Coronary artery (tissue), 2 donors: ENCODE measurements at regions not wholly inside any gene's neighbourhood (a gene's known extent, or its start where the extent isn't known, plus 50 kb on each side); places are given as distances from the start of the nearest gene placed in this dataset.

Experiments used
- DNase-seq: peaks from one replicate; pipeline ENCODE4 v3.0.0-alpha.2; 2017; ENCODE audit warnings: low spot score
- H3K27ac ChIP-seq, 2 donors: fragments of 200-600 bp; sonication (generic); one replicate each; pipeline ENCODE4 v1.5.1; 2016 to 2019
- H3K4me3 ChIP-seq: fragments of 200-600 bp; sonication (generic); 2 replicates; pipeline ENCODE4 v1.5.1; 2016; ENCODE audit warnings: mild to moderate bottlenecking, moderate library complexity
- CTCF ChIP-seq: fragments of 200-600 bp; sonication (generic); IDR thresholded peaks from one replicate; pipeline ENCODE4 v1.5.1; 2019; ENCODE audit warnings: antibody characterized with exemption

GRCh38 chr2:17095340-17095739, 422.9 kb downstream of the RAD51AP2 start:
- TF ChIP-seq CTCF: no peak
- DNase-seq: no peak
- Histone ChIP-seq H3K27ac (no peak overlapping the region), H3K4me3 (no peak overlapping the region)

- DNase-seq: no peak
- Histone ChIP-seq H3K27ac (no peak overlapping the region), H3K4me3 (no peak overlapping the region)
- no peak for TF ChIP-seq CTCF
Measured at GRCh38 chr2:17093712-17094111, 424.5 kb downstream of the RAD51AP2 start.

GRCh38 chr2:17086990-17087389, 421.4 kb upstream of the CYRIA start:
- no peak for TF ChIP-seq CTCF
- no peak for DNase-seq
- no peak overlapping the region for H3K27ac ChIP-seq
- no peak overlapping the region for H3K4me3 ChIP-seq

- no peak overlapping the region for H3K4me3 ChIP-seq
- no peak for TF ChIP-seq CTCF
- H3K27ac ChIP-seq: no peak overlapping the region
- no peak for DNase-seq
Measured at GRCh38 chr2:17085546-17086202, 420.0 kb upstream of the CYRIA start.

GRCh38 chr2:17084877-17085276, 419.2 kb upstream of the CYRIA start:
- no peak for DNase-seq
- no peak overlapping the region for H3K27ac ChIP-seq
- TF ChIP-seq CTCF: no peak
- H3K4me3 ChIP-seq: no peak overlapping the region

- H3K4me3 ChIP-seq: no peak overlapping the region
- no peak for DNase-seq
- TF ChIP-seq CTCF: no peak
- no peak overlapping the region for H3K27ac ChIP-seq
Measured at GRCh38 chr2:17083902-17084301, 418.3 kb upstream of the CYRIA start.

GRCh38 chr2:17079262-17079661, 413.6 kb upstream of the CYRIA start:
- no peak for DNase-seq
- Histone ChIP-seq H3K27ac (no peak overlapping the region), H3K4me3 (no peak overlapping the region)
- no peak for TF ChIP-seq CTCF
